ENCODE measurements at regions not wholly inside any gene's neighbourhood (a gene's known extent, or its start where the extent isn't known, plus 50 kb on each side); places are given as distances from the start of the nearest gene placed in this dataset.
"Not testable (repeated sequence)": the region's sequence is repeated elsewhere in the genome, so short reads cannot be mapped to it uniquely, and the experiment has no call there.

DNA sequence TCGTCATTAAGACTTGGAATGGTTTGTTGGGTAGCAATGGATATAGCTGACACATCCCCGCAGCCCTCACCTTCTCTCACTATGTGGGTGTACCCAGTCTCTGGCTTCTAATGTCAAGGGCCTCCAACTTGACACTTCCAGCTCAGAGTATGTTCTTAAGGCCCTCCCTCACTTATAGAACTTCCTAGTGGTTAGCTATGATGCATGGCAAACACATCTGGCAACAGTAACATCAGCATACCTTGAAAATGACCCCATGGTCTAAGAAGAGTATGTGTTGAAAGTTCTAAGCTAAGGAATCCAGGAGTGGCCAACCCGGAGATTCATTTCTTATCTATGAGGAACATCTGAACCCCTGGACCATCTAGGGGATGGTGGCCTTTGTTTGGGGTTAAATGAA lies 151.2 kb downstream of the GTF2IRD2B start:
- H3K4me2 ChIP-seq; H3K4me3 ChIP-seq; H3K9me3 ChIP-seq; CTCF ChIA-PET; POLR2A ChIA-PET; H3K4me1 ChIP-seq; FAIRE-seq; DNase-seq (ENCODE audit: low read depth in 1 of 2, low spot score in 1 of 2); H3K27ac ChIP-seq: not testable (repeated sequence)
- ATAC-seq = peak; percentile 39 to 56; a peak in 4 of 6 replicates
- no CpG with 5 or more reads among the region's 3 CpGs for WGBS (ENCODE audit: missing lambda C conversion rate)

DNA sequence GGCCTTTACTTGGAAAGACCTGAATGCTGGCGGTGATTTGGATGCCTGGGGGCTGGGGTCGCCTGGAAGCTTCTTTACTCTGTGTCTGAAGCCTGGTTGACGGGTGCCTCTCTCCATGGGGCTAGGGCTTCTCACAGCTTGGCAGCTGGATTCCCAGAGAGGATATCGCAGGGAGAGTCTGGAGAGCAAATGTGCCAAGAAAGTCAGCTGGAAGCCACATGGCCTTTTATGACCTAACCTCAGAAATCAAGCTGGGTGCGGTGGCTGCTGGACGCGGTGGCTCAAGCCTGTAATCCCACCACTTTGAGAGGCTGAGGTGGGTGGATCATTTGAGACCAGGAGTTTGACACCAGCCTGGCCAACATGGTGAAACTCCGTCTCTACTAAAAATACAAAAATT lies 147.2 kb upstream of the TRIM73 start:
- no CpG with 5 or more reads among the region's 8 CpGs for WGBS (ENCODE audit: missing lambda C conversion rate)
- H3K4me1 ChIP-seq; POLR2A ChIA-PET; ATAC-seq; H3K4me3 ChIP-seq; H3K9me3 ChIP-seq; DNase-seq (ENCODE audit: low read depth in 1 of 2, low spot score in 1 of 2); CTCF ChIA-PET; H3K4me2 ChIP-seq; H3K27ac ChIP-seq; FAIRE-seq: not testable (repeated sequence)

DNA sequence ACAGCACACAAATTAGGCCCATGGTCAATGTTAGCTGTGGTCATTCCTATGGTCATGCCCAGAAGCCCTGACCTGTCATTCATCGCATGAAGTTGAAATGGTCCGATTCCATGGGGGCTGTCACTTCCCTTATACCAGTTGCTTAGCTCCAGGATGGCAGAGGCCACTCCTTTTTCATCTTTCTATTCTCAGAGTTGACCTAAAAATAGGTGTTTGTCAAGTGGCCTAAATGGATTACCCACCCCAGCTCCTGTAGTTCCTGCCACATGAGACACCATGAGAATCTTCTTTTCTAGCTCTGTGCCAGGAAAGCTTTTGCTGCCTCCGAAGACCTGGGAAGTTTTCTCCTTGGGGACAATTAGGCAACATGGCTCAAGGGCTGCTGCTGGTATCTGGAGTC lies 141.2 kb upstream of the TRIM73 start:
- H3K4me2 ChIP-seq; DNase-seq (ENCODE audit: low read depth in 1 of 2, low spot score in 1 of 2); FAIRE-seq; H3K4me1 ChIP-seq; POLR2A ChIA-PET; H3K27ac ChIP-seq; CTCF ChIA-PET; H3K4me3 ChIP-seq; H3K9me3 ChIP-seq: not testable (repeated sequence)
- 100% methylated on average over 2 of the region's 3 CpGs for WGBS (ENCODE audit: missing lambda C conversion rate)
- peak; percentile 42 to 61; a peak in 3 of 6 replicates for ATAC-seq

DNA sequence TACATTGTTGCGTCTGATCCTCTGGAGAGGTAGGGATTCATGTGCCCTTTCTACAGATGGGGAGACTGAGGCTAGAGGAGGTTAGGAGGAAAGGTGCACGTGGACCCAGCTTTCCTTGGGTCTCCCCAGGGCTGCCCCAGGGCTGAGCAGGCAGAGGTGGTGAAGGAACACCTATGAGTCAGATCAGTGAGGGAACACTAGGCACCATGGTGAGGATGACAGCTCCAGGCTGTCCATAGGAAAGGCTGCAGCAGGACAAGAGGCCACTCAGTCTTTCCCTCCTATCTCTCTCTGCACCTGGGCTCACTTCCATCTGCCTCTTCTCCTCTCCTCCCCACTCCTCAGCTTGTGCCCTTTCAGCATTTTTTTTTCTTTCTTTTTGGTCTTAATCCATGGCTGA lies 138.0 kb upstream of the TRIM73 start:
- H3K9me3 ChIP-seq; H3K4me2 ChIP-seq; DNase-seq (ENCODE audit: low read depth in 1 of 2, low spot score in 1 of 2); H3K4me3 ChIP-seq; POLR2A ChIA-PET; FAIRE-seq; H3K27ac ChIP-seq; H3K4me1 ChIP-seq; CTCF ChIA-PET: not testable (repeated sequence)
- peak; percentile 68 to 75; a peak in 4 of 6 replicates for ATAC-seq
- WGBS (ENCODE audit: missing lambda C conversion rate) = no CpG with 5 or more reads among the region's 2 CpGs

DNA sequence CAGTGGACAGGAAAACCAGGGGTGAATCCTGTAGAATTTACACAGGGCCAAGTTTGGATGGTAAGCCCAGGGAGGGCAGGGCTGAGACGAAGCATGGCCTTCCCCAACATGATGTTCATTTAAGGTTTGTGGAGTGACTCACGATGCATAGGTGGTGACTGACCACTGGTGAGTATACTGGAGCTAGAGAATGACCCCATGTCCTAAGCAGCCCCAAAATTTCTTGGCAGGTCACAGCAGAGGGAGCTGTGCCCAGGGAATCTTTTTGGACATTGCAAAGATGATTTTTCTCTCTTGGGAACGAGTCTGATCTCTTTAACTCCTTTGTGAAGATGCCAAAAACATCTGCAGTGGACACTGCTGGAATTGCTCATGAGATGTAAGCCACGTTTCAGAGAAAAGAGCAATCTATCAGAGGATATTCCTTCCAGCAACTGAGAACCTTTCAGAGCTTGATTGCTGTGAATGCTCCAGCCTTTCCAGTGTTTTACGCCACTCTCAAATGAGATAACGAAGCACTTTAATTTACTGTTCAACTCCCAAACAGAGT lies 135.9 kb upstream of the TRIM73 start:
- no CpG with 5 or more reads among the region's 6 CpGs for WGBS (ENCODE audit: missing lambda C conversion rate)
- H3K4me3 ChIP-seq; POLR2A ChIA-PET; DNase-seq (ENCODE audit: low read depth in 1 of 2, low spot score in 1 of 2); H3K4me1 ChIP-seq; H3K4me2 ChIP-seq; CTCF ChIA-PET; H3K27ac ChIP-seq; H3K9me3 ChIP-seq; FAIRE-seq: not testable (repeated sequence)
- peak; percentile 52 to 64; a peak in 4 of 6 replicates for ATAC-seq

DNA sequence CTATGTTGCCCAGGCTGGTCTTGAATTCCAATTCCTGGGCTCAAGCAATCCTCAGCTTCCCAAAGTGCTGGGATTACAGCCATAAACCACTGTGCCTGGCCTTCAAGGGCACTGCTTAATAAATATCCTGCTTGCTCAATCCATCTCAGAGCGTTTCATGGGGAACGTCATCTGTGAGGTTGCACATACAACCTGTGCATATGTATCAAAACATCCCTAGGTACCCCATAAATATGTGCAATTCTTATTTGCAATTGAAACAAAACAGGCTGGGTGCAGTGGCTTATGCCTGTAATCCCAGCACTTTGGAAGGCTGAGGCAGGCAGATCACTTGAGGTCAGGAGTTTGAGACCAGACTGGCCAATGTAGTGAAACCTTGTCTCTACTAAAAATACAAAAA lies 133.8 kb upstream of the TRIM73 start:
- H3K27ac ChIP-seq; H3K4me2 ChIP-seq; FAIRE-seq; POLR2A ChIA-PET; CTCF ChIA-PET; H3K4me1 ChIP-seq; DNase-seq (ENCODE audit: low read depth in 1 of 2, low spot score in 1 of 2); H3K4me3 ChIP-seq; ATAC-seq; H3K9me3 ChIP-seq: not testable (repeated sequence)
- WGBS (ENCODE audit: missing lambda C conversion rate) = no CpG with 5 or more reads among the region's 2 CpGs

DNA sequence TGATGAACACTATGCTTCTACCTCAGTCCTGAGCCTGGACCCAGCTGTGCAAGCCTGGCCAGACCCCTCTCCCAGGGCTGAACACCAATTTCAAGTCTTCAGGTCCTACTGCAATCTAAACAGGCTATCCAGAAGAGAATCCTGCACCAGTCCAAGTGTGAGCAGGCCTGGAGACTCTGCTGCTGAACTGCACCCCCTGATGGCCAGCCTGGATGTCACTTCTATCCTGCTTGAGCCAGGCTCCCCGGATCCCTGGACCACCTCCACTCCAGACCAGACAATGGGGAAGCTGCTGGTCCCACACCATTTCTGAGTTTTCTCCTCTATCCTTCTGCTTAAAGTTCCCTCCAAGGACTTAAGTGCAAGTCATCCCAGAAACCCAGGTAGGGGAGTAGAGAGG lies 127.3 kb upstream of the TRIM73 start:
- H3K27ac ChIP-seq; H3K9me3 ChIP-seq; FAIRE-seq; H3K4me2 ChIP-seq; POLR2A ChIA-PET; H3K4me1 ChIP-seq; H3K4me3 ChIP-seq; DNase-seq (ENCODE audit: low read depth in 1 of 2, low spot score in 1 of 2); CTCF ChIA-PET: not testable (repeated sequence)
- ATAC-seq = peak; percentile 93 to 95
- WGBS (ENCODE audit: missing lambda C conversion rate) = no CpG with 5 or more reads among the region's 1 CpG

DNA sequence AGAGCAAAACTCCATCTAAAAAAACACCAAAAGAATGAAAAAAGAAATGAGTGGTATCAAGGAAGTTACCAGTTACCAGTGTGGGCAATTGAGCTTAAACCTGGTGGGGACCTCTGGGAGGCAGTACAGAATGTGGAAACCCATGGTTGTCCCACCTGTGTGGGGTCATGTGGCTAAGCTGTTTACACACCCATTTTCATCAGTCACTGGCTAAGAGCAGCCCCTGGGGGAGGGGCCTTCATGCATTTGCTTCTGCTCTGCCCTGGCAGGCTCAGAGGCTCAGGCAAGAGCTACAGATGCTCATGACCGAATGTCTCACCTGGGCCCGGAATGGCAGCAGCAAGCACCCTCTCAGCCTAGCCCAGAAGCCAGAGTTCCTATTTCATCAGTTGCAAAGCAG lies 126.3 kb upstream of the TRIM73 start:
- POLR2A ChIA-PET = not testable (repeated sequence)

DNA sequence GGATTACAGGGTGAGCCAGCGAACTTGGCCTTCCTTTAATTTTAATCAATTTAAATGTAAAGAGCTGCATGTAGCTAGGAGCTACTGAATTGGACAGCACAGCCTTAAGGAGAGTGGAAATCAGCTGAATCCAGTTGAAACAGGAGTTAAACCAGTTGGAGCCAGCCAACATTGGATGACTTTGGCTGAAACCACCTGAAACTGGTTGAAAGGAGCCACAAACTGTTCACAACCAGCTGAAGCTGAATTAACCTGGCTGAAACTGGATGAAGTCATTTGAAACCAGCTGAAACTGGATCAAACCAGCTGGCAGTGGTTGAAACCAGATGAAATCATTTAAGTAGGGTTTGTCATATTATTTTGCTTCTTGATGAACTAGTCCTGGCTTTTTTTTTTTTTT lies 121.3 kb upstream of the TRIM73 start:
- POLR2A ChIA-PET; H3K9me3 ChIP-seq; CTCF ChIA-PET; ATAC-seq; H3K27ac ChIP-seq; H3K4me1 ChIP-seq; H3K4me2 ChIP-seq; H3K4me3 ChIP-seq; FAIRE-seq; DNase-seq (ENCODE audit: low read depth in 1 of 2, low spot score in 1 of 2): not testable (repeated sequence)
- no CpG with 5 or more reads among the region's 1 CpG for WGBS (ENCODE audit: missing lambda C conversion rate)

More for the DNA sequence above, 126.3 kb upstream of the TRIM73 start:
- 0 out of 6 replicates have a peak, but pooled peaks of 1 of the 2 experiments have one; percentile 21 for ATAC-seq
- CTCF ChIA-PET; H3K4me2 ChIP-seq; H3K27ac ChIP-seq; H3K9me3 ChIP-seq; H3K4me3 ChIP-seq; DNase-seq (ENCODE audit: low read depth in 1 of 2, low spot score in 1 of 2); H3K4me1 ChIP-seq; FAIRE-seq: not testable (repeated sequence)
- no CpG with 5 or more reads among the region's 2 CpGs for WGBS (ENCODE audit: missing lambda C conversion rate)

Data from A549 (cell line).